AG10803 (cell line): ENCODE measurements at regions not wholly inside any gene's neighbourhood (a gene's known extent, or its start where the extent isn't known, plus 50 kb on each side); places are given as distances from the start of the nearest gene placed in this dataset.

Source experiments
- DNase-seq: peaks from one replicate; pipeline ENCODE4 v3.0.0; 2010; ENCODE audit warnings: low read depth
- H3K4me3 ChIP-seq: 2 replicates; pipeline ENCODE4 v1.5.1; 2011; ENCODE audit warnings: mild to moderate bottlenecking, low read length, control low read depth
- CTCF ChIP-seq: conservative IDR thresholded peaks from 2 replicates; pipeline ENCODE4 v1.5.1; 2011; ENCODE audit warnings: mild to moderate bottlenecking, low read length, control low read depth, inconsistent platforms

GRCh38 chr10:84681781-84682180 lies 353.4 kb downstream of the CCSER2 start:
- H3K4me3 ChIP-seq = no peak overlapping the region
- DNase-seq = no peak
- TF ChIP-seq CTCF = no peak

GRCh38 chr10:84683550-84683949 lies 355.2 kb downstream of the CCSER2 start:
- TF ChIP-seq CTCF = no peak
- DNase-seq = no peak
- no peak overlapping the region for H3K4me3 ChIP-seq

GRCh38 chr10:84683980-84684740 lies 355.8 kb downstream of the CCSER2 start:
- H3K4me3 ChIP-seq = no peak overlapping the region
- DNase-seq = no peak
- TF ChIP-seq CTCF = no peak

GRCh38 chr10:84685047-84685660 lies 356.8 kb downstream of the CCSER2 start:
- H3K4me3 ChIP-seq = no peak overlapping the region
- no peak for TF ChIP-seq CTCF
- DNase-seq = no peak

- TF ChIP-seq CTCF = no peak
- no peak for DNase-seq
- no peak overlapping the region for H3K4me3 ChIP-seq
Observed at GRCh38 chr10:84693006-84693405, 364.6 kb downstream of the CCSER2 start.

GRCh38 chr10:84695902-84696301 lies 367.5 kb downstream of the CCSER2 start:
- TF ChIP-seq CTCF = no peak
- no peak for DNase-seq
- no peak overlapping the region for H3K4me3 ChIP-seq

GRCh38 chr10:84696610-84697009 lies 368.2 kb downstream of the CCSER2 start:
- no peak for DNase-seq
- H3K4me3 ChIP-seq = no peak overlapping the region
- no peak for TF ChIP-seq CTCF
